Testis (tissue), 2 donors: ENCODE measurements at regions not wholly inside any gene's neighbourhood (a gene's known extent, or its start where the extent isn't known, plus 50 kb on each side); places are given as distances from the start of the nearest gene placed in this dataset.

ENCODE experiments used
- CTCF ChIP-seq, 3 experiments: fragments of 450-650 bp in 2 of 3; fragments of 200-600 bp in 1 of 3; sonication (generic) in 1 of 3; IDR thresholded peaks; one replicate each; pipeline ENCODE4 v1.5.1; 2016 to 2019; ENCODE audit warnings: antibody characterized with exemption in 3 of 3, mild to moderate bottlenecking in 2 of 3, moderate library complexity in 1 of 3
- POLR2A ChIP-seq: fragments of 450-650 bp; IDR thresholded peaks from one replicate; pipeline ENCODE4 v1.6.1; 2017; ENCODE audit warnings: antibody characterized with exemption, mild to moderate bottlenecking, moderate library complexity

GRCh38 chrX:140599851-140600250 is 95.0 kb upstream of the SOX3 start:
- TF ChIP-seq CTCF (IDR thresholded peaks at IDR 0.05) (no peak), POLR2A (no peak)
